ENCODE measurements at regions not wholly inside any gene's neighbourhood (a gene's known extent, or its start where the extent isn't known, plus 50 kb on each side); places are given as distances from the start of the nearest gene placed in this dataset.

- no peak for TF ChIP-seq CTCF (IDR thresholded peaks at IDR 0.05)
- no peak for TF ChIP-seq POLR2A (IDR thresholded peaks at IDR 0.05)
- TF ChIP-seq POLR2AphosphoS5 (IDR thresholded peaks at IDR 0.05) = no peak
Measured at GRCh38 chr18:9009703-9010488, 92.6 kb upstream of the NDUFV2 start.

Data from breast epithelium (tissue), 3 donors.